ENCODE measurements at regions not wholly inside any gene's neighbourhood (a gene's known extent, or its start where the extent isn't known, plus 50 kb on each side); places are given as distances from the start of the nearest gene placed in this dataset.

GRCh38 chr15:87365186-87365585 is 891.4 kb downstream of the NTRK3 start:
- DNase-seq (ENCODE audit: low read depth): peak; percentile 66

DNA sequence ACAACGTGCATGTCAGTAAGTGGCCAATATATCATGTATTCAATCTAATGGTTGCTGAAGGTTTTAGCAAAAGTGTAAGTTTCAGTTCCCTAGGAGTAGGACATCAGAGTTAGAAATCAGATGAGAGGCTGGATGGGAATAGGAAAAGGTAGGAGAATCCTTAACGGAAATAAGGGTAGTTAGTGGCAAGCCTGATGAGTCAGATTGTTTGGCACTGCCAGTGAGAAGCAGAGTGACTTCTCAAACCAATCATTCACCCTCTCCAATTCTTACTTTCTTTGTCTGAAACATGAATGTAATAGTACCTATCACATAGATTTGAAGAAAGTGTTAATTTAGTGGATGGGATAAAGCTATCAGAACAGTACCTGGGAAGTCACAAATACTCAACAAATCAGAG is 894.0 kb downstream of the NTRK3 start:
- peak; percentile 44 for DNase-seq (ENCODE audit: low read depth)

DNA sequence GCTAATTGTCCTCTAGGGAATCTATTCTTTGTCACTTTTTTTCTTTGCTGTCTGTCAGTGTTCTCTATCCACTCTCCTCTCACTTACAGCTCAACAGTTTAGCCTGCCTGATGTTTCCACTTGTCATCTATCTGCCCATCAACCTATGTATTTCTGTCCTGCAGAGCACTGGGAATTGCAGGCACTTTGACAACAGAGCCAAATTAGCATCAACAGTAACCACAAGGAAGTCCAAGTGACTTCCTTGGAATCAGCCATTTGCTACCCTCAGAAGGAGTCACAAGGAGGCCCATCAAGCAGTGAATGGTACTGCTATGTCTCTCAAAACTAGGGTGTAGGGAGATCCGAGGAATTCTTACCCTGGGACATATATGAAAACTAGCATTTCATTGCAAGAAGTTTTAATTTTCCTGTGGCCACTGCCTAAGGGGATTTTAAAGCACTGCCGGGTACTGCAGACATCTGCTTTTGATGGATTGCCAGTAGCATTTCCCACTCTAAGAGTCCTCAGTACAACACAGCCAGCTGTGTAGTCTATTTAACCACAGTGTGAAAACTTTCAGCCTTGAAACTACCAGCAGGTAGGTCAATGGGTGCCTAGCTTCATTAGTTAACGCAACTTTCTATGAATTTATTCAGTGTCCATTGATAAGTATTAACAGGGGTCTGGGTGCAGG is 898.8 kb downstream of the NTRK3 start:
- DNase-seq (ENCODE audit: low read depth): no peak

DNA sequence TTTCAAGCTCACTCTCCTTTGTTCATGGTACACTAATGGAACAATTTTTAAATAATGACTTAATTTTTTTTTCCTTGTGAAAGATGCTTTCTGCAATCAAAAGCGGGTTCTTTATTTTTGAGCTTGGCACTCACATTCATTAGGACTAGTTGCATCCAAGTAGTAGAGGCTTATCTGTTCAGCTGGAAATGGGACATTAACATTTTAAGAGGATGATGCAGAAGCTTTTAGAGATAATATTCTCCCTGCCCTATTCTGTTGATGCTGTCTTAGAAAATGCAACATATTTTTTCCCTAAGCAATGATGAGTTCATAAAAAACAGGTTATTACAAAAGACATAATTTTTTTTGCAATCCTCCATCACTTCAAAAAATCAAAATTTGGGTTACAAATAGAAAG is 900.6 kb downstream of the NTRK3 start:
- no peak for DNase-seq (ENCODE audit: low read depth)

GRCh38 chr15:87354661-87355410 is 901.7 kb downstream of the NTRK3 start:
- peak; percentile 66 for DNase-seq (ENCODE audit: low read depth)

DNA sequence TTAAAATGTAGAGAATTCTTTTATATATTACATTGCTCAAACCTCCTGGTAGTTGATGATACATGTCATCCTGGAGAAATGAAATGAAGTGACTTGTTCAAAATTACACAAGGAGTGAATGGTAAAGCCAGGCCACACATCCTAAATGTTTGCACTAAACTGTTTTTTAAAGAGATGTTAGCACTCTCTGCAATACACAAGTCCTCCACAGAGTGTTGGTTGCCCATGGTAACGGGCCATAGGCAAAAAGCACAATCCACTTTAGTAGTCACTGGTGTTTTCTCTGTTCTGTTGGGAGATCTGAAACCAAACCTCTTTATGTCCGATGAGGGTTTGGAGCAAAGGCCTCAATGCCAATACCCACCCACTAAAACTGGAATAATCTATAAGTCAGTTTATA is 907.4 kb downstream of the NTRK3 start:
- DNase-seq (ENCODE audit: low read depth): no peak

DNA sequence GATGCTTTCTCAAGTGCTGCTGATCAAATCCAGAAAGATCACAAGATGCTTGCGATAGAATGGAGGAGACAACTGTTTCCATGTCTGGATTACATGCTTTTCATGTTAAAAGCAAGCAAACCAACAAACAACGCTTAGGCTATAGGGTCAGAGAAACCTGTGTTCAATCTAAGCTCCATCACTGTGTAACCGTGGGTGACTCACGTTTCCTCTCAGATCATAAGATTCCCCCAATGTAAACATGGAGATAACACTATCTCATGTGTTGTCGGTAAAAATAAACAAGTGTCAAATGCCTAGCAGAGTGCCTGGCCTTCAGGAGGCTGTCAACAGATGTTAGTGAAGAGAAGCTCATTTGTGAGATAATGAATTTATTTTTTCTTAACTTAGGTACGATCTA is 907.8 kb downstream of the NTRK3 start:
- DNase-seq (ENCODE audit: low read depth): peak; percentile 37

DNA sequence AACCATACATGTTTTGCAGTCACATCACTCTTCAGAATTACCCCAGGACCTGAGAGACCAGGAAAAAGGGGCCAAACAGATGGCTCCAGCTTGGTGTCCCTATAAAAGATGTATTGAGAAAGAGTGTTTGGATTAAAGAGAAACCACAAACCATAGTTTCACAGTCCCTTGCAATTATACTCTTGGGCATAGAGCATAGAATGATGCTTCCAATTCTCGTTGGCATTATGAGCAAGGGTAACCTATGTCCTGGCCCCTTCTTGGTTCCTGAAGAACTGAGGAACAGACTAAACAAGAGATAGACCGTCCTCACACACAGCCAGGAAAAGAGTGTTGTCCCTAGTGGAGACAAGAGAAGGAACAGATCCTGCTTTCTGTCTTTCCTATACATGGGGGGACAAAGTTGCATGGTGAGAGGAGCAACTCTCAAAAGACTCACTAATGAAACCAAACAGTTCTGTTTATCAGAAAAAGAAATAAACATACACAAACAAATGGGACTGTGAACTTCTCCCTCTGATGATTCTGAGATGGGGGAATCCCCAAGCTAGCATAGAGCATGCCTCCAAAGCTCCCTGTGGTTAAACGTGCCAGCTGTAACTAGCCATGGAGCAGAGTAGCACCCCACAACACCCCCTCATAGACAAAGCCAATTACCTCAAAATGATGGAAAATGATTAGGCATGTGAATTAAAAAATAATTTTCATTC is 908.6 kb downstream of the NTRK3 start:
- no peak for DNase-seq (ENCODE audit: low read depth)

GRCh38 chr15:87345961-87346360 is 910.6 kb downstream of the NTRK3 start:
- peak; percentile 32 for DNase-seq (ENCODE audit: low read depth)

GRCh38 chr15:87343966-87344365 is 912.6 kb downstream of the NTRK3 start:
- DNase-seq (ENCODE audit: low read depth): no peak

- no peak for DNase-seq (ENCODE audit: low read depth)
Observed at GRCh38 chr15:87340370-87340769, 916.2 kb downstream of the NTRK3 start.

GRCh38 chr15:87326269-87326668 is 930.3 kb downstream of the NTRK3 start:
- DNase-seq (ENCODE audit: low read depth): peak; percentile 1

GRCh38 chr15:87322870-87323269 is 933.7 kb downstream of the NTRK3 start:
- no peak for DNase-seq (ENCODE audit: low read depth)

GRCh38 chr15:87322265-87322664 is 934.3 kb downstream of the NTRK3 start:
- no peak for DNase-seq (ENCODE audit: low read depth)

DNA sequence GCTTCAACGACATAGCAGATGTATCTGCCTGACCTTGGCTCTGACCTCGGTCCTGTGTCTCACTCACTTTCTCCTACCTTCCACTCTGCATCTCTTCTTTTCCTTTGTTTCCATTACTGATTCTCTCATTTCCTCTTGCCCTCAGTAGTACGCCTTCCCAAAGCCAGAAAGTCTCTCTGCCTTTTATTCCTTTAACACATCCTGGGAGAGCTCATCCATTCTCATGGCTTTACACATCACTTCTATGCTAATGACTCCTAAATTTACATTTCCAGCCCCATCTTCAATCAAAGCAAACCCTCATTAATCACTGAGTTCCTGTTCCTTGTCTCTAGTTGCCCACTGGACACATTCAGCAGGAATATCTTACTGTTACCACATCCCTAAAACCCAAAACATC is 938.6 kb downstream of the NTRK3 start:
- DNase-seq (ENCODE audit: low read depth): no peak

GRCh38 chr15:87312221-87312620 is 944.3 kb downstream of the NTRK3 start:
- DNase-seq (ENCODE audit: low read depth): no peak

- DNase-seq (ENCODE audit: low read depth): no peak
Observed at GRCh38 chr15:87300146-87300545, 956.4 kb downstream of the NTRK3 start.

DNA sequence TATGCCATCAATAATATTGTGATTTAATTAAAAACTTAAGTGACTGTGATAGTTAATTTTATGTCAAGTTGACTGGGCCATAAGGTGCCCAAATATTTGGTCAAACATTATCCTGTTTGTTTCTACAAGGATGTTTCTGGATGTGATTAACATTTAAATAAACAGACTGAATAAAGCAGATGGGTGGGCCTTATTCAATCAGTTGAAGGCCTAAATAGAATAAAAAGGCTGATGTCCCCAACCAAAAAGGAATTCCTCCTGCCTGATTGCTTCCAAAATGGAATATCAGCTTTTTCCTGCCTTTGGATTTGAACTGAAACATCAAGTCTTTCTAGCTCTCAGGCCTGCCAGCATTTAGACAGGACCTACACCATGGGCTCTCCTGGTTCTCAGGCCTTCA is 961.7 kb downstream of the NTRK3 start:
- DNase-seq (ENCODE audit: low read depth): no peak

- DNase-seq (ENCODE audit: low read depth): no peak
Observed at GRCh38 chr15:87293031-87293430, 963.5 kb downstream of the NTRK3 start.

GRCh38 chr15:87287156-87287555 is 969.4 kb downstream of the NTRK3 start:
- DNase-seq (ENCODE audit: low read depth): peak; percentile 53

DNA sequence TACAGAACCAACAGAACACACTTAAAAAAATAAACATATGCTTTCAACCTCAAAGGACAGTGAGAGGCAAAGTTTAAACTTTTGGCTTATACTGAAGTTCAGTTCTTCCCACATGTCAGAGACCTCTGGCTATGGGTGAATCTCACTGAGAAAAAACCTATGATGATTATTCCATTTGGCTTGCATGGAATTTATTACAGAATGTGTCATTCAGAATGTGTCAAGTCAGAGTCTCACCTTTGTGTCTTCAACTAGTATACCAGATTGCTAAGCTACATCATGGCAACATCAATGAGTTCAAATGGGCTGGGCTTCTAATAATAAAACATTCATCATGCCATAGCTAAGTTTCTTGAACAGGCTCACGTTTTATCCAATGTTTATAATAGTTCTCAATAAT is 987.0 kb downstream of the NTRK3 start:
- no peak for DNase-seq (ENCODE audit: low read depth)

GRCh38 chr15:87268675-87269074 is 987.9 kb downstream of the NTRK3 start:
- peak; percentile 7 for DNase-seq (ENCODE audit: low read depth)

DNA sequence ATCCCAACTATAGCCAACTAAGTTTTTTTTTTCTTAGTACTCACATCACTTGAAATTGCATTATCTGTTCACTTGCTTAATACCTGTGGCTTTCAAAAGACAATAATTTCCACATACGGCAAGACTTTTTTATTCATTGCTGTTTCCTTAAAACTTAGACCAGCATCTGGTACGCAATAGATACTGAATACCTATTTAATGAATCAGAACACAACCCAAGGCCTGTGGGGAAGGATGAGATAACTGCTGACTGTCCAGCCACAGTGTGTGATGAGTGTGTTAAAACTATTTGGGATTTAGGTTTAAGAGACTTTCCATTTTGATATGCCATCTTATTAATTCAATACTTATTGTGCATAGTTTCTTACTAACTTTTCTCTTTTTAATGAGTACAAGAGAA is 988.7 kb downstream of the NTRK3 start:
- DNase-seq (ENCODE audit: low read depth): peak; percentile 40
